ENCODE measurements at regions not wholly inside any gene's neighbourhood (a gene's known extent, or its start where the extent isn't known, plus 50 kb on each side); places are given as distances from the start of the nearest gene placed in this dataset.

GRCh38 chr14:49189375-49189774, 396.8 kb downstream of the RPS29 start:
- ChIA-PET POLR2A (no interaction called here), CTCF (no interaction called here)
- ATAC-seq (ENCODE audit: low read depth) (no peak), DNase-seq (no peak)
- Mint-ChIP-seq H3K4me1 (peaks cover 17% of the 10 kb centered on the region), H3K36me3 (ENCODE audit: low read depth) (no peaks in the 10 kb centered on the region), H3K27ac (no peak overlapping the region), H3K27me3 (peaks cover 5% of the 10 kb centered on the region), H3K9me3 (no peaks in the 10 kb centered on the region), H3K4me3 (no peak overlapping the region)
- TF ChIP-seq, protein P1, sequence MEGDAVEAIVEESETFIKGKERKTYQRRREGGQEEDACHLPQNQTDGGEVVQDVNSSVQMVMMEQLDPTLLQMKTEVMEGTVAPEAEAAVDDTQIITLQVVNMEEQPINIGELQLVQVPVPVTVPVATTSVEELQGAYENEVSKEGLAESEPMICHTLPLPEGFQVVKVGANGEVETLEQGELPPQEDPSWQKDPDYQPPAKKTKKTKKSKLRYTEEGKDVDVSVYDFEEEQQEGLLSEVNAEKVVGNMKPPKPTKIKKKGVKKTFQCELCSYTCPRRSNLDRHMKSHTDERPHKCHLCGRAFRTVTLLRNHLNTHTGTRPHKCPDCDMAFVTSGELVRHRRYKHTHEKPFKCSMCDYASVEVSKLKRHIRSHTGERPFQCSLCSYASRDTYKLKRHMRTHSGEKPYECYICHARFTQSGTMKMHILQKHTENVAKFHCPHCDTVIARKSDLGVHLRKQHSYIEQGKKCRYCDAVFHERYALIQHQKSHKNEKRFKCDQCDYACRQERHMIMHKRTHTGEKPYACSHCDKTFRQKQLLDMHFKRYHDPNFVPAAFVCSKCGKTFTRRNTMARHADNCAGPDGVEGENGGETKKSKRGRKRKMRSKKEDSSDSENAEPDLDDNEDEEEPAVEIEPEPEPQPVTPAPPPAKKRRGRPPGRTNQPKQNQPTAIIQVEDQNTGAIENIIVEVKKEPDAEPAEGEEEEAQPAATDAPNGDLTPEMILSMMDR (IDR thresholded peaks at IDR 0.05): no peak
- intact Hi-C loops (cut with micrococcal nuclease): no loop called here

GRCh38 chr14:49187799-49188198, 398.4 kb downstream of the RPS29 start:
- Mint-ChIP-seq H3K36me3 (ENCODE audit: low read depth) (no peaks in the 10 kb centered on the region), H3K4me3 (no peak overlapping the region), H3K9me3 (no peaks in the 10 kb centered on the region), H3K27me3 (peaks cover 5% of the 10 kb centered on the region), H3K27ac (no peak overlapping the region), H3K4me1 (peaks cover 3% of the 10 kb centered on the region)
- TF ChIP-seq, protein P1 (IDR thresholded peaks at IDR 0.05): no peak
- no peak for DNase-seq
- POLR2A ChIA-PET: interaction anchor here (0.6 kb wide), 1 partner anchor 59 kb away, joined by 7 read pairs; no protein-coding TSS in a partner anchor
- no peak for ATAC-seq (ENCODE audit: low read depth)
- CTCF ChIA-PET: no interaction called here
- intact Hi-C loops (cut with micrococcal nuclease): no loop called here

- DNase-seq: no peak
- TF ChIP-seq, protein P1 (IDR thresholded peaks at IDR 0.05): peak; percentile 35
- Mint-ChIP-seq H3K4me1 (no peaks in the 10 kb centered on the region), H3K27ac (no peak overlapping the region), H3K9me3 (no peaks in the 10 kb centered on the region), H3K36me3 (ENCODE audit: low read depth) (no peaks in the 10 kb centered on the region), H3K4me3 (no peak overlapping the region), H3K27me3 (peaks cover 5% of the 10 kb centered on the region)
- intact Hi-C loops (cut with micrococcal nuclease): loop anchor here (1.0 kb wide), 2 partner anchors 776 to 1257 kb away; no protein-coding TSS in a partner anchor
- CTCF ChIA-PET: interaction anchor here (0.7 to 2.7 kb wide), 3 partner anchors 1252 to 1257 kb away, joined by 4 to 21 read pairs (median 4); no protein-coding TSS in a partner anchor
- POLR2A ChIA-PET: no interaction called here
- peak; percentile 68 for ATAC-seq (ENCODE audit: low read depth)
Observed at GRCh38 chr14:49173765-49174373, 412.3 kb downstream of the RPS29 start.

- no peak overlapping the region for H3K27ac Mint-ChIP-seq
- intact Hi-C loops (cut with micrococcal nuclease): no loop called here
- H3K4me1 Mint-ChIP-seq: peaks cover 25% of the 10 kb centered on the region
- ChIA-PET POLR2A (no interaction called here), CTCF (no interaction called here)
- H3K4me3 Mint-ChIP-seq: no peak overlapping the region
- H3K36me3 Mint-ChIP-seq (ENCODE audit: low read depth): no peaks in the 10 kb centered on the region
- TF ChIP-seq, protein P1 (IDR thresholded peaks at IDR 0.05): no peak
- no peak for ATAC-seq (ENCODE audit: low read depth)
- H3K9me3 Mint-ChIP-seq: no peaks in the 10 kb centered on the region
- no peaks in the 10 kb centered on the region for H3K27me3 Mint-ChIP-seq
- no peak for DNase-seq
Observed at GRCh38 chr14:49164074-49164473, 422.1 kb downstream of the RPS29 start.

DNA sequence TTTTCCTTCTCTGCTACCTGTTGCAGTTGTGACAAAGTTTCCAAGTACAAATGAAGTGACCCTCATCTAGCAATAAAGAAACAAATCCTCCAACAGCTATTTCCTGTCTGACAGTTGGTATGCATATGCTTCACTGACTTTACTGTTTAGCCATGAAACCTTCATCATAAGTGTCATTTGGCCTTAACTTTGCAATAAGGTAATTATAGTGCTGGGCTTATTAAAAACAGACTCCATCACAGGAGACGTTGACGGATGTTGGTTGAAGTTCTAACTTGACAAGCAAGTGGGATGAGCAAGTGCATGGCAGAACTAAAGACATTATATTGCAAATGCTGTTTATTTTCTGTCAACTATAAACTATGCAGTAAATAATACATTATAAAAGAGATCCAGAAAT, 425.2 kb downstream of the RPS29 start:
- Mint-ChIP-seq H3K4me3 (no peak overlapping the region), H3K9me3 (no peaks in the 10 kb centered on the region), H3K27me3 (no peaks in the 10 kb centered on the region), H3K36me3 (ENCODE audit: low read depth) (no peaks in the 10 kb centered on the region), H3K4me1 (peaks cover 28% of the 10 kb centered on the region), H3K27ac (no peak overlapping the region)
- TF ChIP-seq, protein P1 (IDR thresholded peaks at IDR 0.05): no peak
- ChIA-PET CTCF (no interaction called here), POLR2A (no interaction called here)
- DNase-seq: no peak
- no peak for ATAC-seq (ENCODE audit: low read depth)
- intact Hi-C loops (cut with micrococcal nuclease): no loop called here
